BJ (cell line): ENCODE measurements at regions not wholly inside any gene's neighbourhood (a gene's known extent, or its start where the extent isn't known, plus 50 kb on each side); places are given as distances from the start of the nearest gene placed in this dataset.

Experiments used
- CTCF ChIA-PET: fragments of 350-600 bp; formaldehyde crosslinking; extraction: SDS; loops from one replicate; lab custom pipeline; 2021; ENCODE audit warnings: antibody characterized with exemption, inconsistent platforms; lab: Yijun Ruan, JAX
- POLR2A ChIA-PET: fragments of 300-600 bp; sonication (Branson Sonifier 250); formaldehyde crosslinking; extraction: SDS; loops from one replicate; lab custom pipeline; 2021; ENCODE audit warnings: antibody characterized with exemption; lab: Charles Lee
- DNase-seq: peaks from one replicate; pipeline ENCODE4 v3.0.0-alpha.2; 2011; ENCODE audit warnings: low read depth
- H3K27me3 ChIP-seq: 2 replicates; pipeline ENCODE4 v1.6.0; 2011; ENCODE audit warnings: low read length; ENCODE audit not compliant: control insufficient read depth, insufficient read depth
- H3K36me3 ChIP-seq: 2 replicates; pipeline ENCODE4 v1.5.1; 2011; ENCODE audit warnings: low read length; ENCODE audit not compliant: control insufficient read depth, insufficient read depth
- H3K4me3 ChIP-seq: 2 replicates; pipeline ENCODE4 v1.5.1; 2011; ENCODE audit warnings: low read depth, mild to moderate bottlenecking, control low read depth, low read length
- TF ChIP-seq, protein P1 (sequence below): IDR thresholded peaks from 2 replicates; pipeline ENCODE4 v1.5.1; 2011; ENCODE audit warnings: low read depth, mild to moderate bottlenecking, control low read depth, inconsistent platforms, low read length, moderate library complexity; ENCODE audit not compliant: insufficient read depth

DNA sequence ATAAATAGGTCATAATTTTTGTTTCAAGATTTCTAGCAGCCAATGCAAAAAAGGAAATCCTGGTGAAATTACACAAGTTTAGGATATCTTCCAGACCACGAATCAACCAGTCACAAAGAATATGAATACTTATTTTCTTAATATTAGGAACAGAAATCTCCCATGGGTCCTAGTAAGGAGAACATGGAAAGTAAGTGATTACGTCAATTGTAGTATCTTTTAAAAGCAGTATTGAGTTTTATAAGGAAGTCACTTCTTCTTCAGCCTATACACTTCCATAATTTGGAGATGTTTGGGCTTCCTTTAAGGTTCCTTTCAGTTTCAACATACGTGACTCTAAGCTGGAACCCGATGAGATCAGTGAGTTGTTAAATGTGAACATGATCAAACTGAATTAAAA, 534.5 kb downstream of the USP25 start:
- Histone ChIP-seq H3K4me3 (no peak overlapping the region), H3K36me3 (no peaks in the 10 kb centered on the region), H3K27me3 (no peaks in the 10 kb centered on the region)
- ChIA-PET POLR2A (no interaction called here), CTCF (no interaction called here)
- TF ChIP-seq, protein P1, sequence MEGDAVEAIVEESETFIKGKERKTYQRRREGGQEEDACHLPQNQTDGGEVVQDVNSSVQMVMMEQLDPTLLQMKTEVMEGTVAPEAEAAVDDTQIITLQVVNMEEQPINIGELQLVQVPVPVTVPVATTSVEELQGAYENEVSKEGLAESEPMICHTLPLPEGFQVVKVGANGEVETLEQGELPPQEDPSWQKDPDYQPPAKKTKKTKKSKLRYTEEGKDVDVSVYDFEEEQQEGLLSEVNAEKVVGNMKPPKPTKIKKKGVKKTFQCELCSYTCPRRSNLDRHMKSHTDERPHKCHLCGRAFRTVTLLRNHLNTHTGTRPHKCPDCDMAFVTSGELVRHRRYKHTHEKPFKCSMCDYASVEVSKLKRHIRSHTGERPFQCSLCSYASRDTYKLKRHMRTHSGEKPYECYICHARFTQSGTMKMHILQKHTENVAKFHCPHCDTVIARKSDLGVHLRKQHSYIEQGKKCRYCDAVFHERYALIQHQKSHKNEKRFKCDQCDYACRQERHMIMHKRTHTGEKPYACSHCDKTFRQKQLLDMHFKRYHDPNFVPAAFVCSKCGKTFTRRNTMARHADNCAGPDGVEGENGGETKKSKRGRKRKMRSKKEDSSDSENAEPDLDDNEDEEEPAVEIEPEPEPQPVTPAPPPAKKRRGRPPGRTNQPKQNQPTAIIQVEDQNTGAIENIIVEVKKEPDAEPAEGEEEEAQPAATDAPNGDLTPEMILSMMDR, result no peak
- no peak for DNase-seq

DNA sequence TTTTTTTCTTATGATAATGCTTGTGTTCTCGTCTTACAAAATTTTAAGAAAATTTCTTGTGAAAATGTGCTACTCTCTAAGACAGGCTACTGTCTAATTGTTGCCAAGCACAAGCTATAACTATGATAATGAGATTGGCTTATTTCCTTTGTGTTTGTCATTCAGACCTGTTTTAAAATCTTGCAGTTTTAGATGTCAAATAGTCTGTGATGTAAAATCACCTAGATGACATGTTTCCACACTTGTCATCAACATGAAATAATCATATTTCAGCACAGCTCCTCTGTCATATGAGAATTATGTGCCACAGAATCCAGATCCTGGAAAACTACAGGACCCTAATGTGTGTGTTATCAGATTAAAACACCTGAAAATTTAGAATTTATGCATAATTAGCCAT, 539.7 kb downstream of the USP25 start:
- CTCF ChIA-PET, result interaction anchor here (1.1 kb wide), 1 partner anchor 10 kb away, joined by 3 read pairs; no protein-coding TSS in a partner anchor
- no peaks in the 10 kb centered on the region for H3K36me3 ChIP-seq
- POLR2A ChIA-PET, result no interaction called here
- H3K4me3 ChIP-seq, result no peak overlapping the region
- TF ChIP-seq, protein P1, result no peak
- no peaks in the 10 kb centered on the region for H3K27me3 ChIP-seq
- DNase-seq, result no peak

DNA sequence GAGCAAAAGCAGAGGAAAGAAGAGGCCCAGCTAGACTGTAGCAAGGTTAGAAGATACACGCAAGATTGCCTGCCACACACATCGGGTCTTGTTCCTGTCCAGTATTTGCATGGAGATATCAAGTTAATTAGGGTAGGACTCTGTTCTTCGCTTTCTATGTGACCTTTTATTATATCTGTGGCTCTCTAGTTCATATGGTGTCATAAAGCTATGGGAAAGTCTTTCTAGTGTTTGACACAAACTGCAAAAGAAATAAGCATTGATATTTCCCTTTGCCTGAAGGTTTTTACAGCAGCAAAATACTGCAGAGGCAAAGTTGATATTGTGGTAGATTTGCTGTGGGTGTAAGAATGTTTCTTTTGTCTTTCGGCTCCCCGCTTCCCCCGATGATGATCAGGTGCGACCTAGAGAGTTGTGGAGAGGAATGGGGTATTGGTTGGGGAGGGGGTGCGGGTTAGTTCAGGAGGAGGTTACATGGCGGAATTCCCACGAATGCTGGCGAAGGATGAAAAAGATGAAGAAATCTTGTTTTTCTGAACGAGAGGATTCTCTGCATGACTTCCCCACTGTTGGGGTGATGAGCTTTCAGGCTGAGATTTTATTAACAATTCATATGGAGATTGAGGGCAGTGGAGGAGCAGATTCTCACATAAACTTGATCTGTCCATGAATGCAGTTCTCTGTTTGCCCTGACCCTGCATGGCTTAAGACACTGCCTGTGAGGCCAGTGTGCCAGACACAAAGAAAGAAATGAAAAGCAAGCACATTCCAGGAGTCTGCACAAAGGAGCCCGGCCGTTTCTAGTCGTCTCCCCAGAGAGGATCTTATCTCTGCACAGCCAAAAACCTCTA, 550.2 kb downstream of the USP25 start:
- ChIA-PET POLR2A (interaction anchor here (0.6 kb wide), 1 partner anchor 99 kb away, joined by 3 read pairs; no protein-coding TSS in a partner anchor), CTCF (interaction anchor here (0.6 to 1.2 kb wide), 7 partner anchors 10 to 223 kb away, joined by 3 to 4 read pairs (median 3); no protein-coding TSS in a partner anchor)
- Histone ChIP-seq H3K36me3 (no peaks in the 10 kb centered on the region), H3K4me3 (peak overlapping the region; percentile 2; the same call in 1 of the 2 replicates), H3K27me3 (no peaks in the 10 kb centered on the region)
- peak; percentile 8 for DNase-seq
- TF ChIP-seq, protein P1, result no peak

DNA sequence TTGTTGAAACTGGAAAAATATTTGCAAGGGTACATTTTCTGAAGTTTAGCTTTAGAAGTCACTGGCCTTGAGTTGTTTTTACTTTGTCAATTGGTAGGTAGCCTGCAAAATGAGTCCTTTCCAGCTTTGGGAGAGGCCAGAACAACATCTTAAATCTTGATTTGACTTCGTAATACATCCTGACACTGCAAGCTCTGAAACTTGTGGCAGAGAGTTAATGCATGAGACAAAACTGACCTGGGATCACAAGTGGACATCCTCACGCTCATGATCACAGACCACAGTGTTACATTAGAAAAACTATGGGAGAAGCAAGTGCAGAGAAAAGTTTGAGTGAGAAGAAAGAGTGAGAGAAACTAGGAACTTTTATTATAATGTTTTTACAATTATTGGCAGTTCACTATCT, 550.9 kb downstream of the USP25 start:
- TF ChIP-seq, protein P1, result no peak
- DNase-seq, result no peak
- no peaks in the 10 kb centered on the region for H3K36me3 ChIP-seq
- no peak overlapping the region; the same call in 1 of the 2 replicates for H3K4me3 ChIP-seq
- CTCF ChIA-PET, result interaction anchor here (1.0 to 1.1 kb wide), 3 partner anchors 15 to 29 kb away, joined by 3 read pairs; no protein-coding TSS in a partner anchor
- POLR2A ChIA-PET, result interaction anchor here (0.6 kb wide), 2 partner anchors 99 to 190 kb away, joined by 3 read pairs; no protein-coding TSS in a partner anchor
- no peaks in the 10 kb centered on the region for H3K27me3 ChIP-seq

DNA sequence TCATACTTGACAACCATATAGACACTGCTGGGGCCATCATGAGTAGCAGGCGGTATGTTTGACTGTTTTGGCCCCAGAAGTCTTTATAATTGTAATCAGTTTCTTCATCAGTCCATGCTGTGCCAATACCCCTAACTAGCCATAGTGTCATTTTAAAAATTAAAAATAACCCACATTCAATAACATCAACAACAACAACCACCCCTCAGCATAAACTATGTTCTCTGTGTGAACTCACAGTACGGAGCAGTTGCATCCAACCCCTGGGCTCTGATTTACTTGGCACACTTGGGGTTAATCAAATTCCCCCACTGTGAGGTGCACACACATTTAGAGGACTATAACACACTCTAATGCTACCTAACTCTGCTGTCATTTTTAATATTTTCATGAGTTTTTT, 553.7 kb downstream of the USP25 start:
- ChIA-PET POLR2A (no interaction called here), CTCF (no interaction called here)
- DNase-seq, result no peak
- Histone ChIP-seq H3K27me3 (no peaks in the 10 kb centered on the region), H3K4me3 (no peak overlapping the region), H3K36me3 (no peaks in the 10 kb centered on the region)
- TF ChIP-seq, protein P1, result no peak
